ENCODE measurements at regions not wholly inside any gene's neighbourhood (a gene's known extent, or its start where the extent isn't known, plus 50 kb on each side); places are given as distances from the start of the nearest gene placed in this dataset.
"Not testable (repeated sequence)": the region's sequence is repeated elsewhere in the genome, so short reads cannot be mapped to it uniquely, and the experiment has no call there.

DNA sequence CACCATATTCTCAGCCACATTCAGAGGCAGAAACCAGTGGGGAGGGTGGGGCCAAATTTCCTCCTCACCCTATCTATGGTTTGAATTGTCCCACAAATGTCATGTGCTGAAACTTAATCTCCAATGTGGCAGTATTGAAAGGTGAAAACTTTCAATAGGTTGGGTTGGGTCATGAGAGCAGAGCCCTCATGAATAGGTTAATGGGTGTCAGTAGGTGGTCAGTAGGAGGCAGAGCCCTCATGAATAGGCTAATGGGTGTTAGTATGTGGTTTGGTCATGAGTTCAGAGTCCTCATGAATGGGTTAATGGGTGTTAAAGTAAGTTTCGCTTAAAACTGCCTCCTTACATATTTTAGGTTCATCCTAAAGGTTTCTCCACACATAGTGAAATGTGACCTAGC is 170.0 kb downstream of the FCRL5 start:
- no peak overlapping the region for H3K27ac ChIP-seq
- H3K4me1 ChIP-seq, result no peaks in the 10 kb centered on the region
- DNase-seq (no peak), ATAC-seq (no peak)
- no peaks in the 10 kb centered on the region for H3K27me3 ChIP-seq
- no peak overlapping the region for H3K4me3 ChIP-seq
- intact Hi-C loops (cut with DNase I; ENCODE audit: low total_unique reads) (no loop called here), in situ Hi-C loops (cut with MboI; ENCODE audit: low sequenced_read_pairs in 4 of 4) (no loop called here)
- no peak for TF ChIP-seq POLR2A (IDR thresholded peaks at IDR 0.05)
- TF ChIP-seq, protein P1, sequence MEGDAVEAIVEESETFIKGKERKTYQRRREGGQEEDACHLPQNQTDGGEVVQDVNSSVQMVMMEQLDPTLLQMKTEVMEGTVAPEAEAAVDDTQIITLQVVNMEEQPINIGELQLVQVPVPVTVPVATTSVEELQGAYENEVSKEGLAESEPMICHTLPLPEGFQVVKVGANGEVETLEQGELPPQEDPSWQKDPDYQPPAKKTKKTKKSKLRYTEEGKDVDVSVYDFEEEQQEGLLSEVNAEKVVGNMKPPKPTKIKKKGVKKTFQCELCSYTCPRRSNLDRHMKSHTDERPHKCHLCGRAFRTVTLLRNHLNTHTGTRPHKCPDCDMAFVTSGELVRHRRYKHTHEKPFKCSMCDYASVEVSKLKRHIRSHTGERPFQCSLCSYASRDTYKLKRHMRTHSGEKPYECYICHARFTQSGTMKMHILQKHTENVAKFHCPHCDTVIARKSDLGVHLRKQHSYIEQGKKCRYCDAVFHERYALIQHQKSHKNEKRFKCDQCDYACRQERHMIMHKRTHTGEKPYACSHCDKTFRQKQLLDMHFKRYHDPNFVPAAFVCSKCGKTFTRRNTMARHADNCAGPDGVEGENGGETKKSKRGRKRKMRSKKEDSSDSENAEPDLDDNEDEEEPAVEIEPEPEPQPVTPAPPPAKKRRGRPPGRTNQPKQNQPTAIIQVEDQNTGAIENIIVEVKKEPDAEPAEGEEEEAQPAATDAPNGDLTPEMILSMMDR (IDR thresholded peaks at IDR 0.05 in 4 of 5, conservative IDR thresholded peaks at IDR 0.05 in 1 of 5), result no peak
- no peaks in the 10 kb centered on the region for H3K9me3 ChIP-seq
- no peaks in the 10 kb centered on the region for H3K36me3 ChIP-seq

- Histone ChIP-seq H3K9me3 (no peaks in the 10 kb centered on the region), H3K27ac (no peak overlapping the region), H3K4me3 (no peak overlapping the region), H3K27me3 (peaks cover 0 to 3% (median 0%) of the 10 kb centered on the region in 3 donors), H3K4me1 (no peaks in the 10 kb centered on the region), H3K36me3 (no peaks in the 10 kb centered on the region)
- DNase-seq, result no peak
- ATAC-seq, result no peak
- no peak for TF ChIP-seq POLR2A (IDR thresholded peaks at IDR 0.05)
- TF ChIP-seq, protein P1 (IDR thresholded peaks at IDR 0.05 in 4 of 5, conservative IDR thresholded peaks at IDR 0.05 in 1 of 5), result no peak
- in situ Hi-C loops (cut with MboI; ENCODE audit: low sequenced_read_pairs in 4 of 4), result no loop called here
- intact Hi-C loops (cut with DNase I; ENCODE audit: low total_unique reads), result no loop called here
Observed at GRCh38 chr1:157380523-157380922, 171.8 kb downstream of the FCRL5 start.

DNA sequence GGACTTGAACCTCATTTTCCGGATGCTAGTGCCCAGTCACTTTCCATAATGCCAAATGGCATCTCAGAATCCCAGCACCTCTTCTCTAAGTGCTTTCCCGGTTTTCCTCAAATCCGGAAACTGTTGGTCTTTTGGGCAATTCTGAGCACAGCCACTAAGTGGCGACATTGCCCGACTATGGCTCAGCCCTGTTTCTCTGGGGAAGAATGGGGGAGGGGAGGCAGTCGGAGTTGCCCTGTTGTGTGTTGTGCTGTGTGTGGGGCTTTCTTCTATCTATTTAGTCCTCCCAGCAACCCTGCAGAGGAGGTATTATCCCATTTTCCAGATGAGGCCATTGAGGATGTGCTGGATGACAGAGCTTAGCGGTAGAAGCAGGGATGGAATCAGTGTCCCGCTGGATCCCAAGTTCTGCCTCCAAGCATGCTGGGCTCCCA is 175.0 kb downstream of the FCRL5 start:
- H3K4me3 ChIP-seq; ATAC-seq; H3K36me3 ChIP-seq; H3K9me3 ChIP-seq; DNase-seq; H3K27me3 ChIP-seq; H3K4me1 ChIP-seq; H3K27ac ChIP-seq; in situ Hi-C loops (cut with MboI; ENCODE audit: low sequenced_read_pairs in 4 of 4): not testable (repeated sequence)
- intact Hi-C loops (cut with DNase I; ENCODE audit: low total_unique reads), result loop anchor here (10.0 kb wide), 1 partner anchor 748 kb away; a partner anchor contains a TSS

- TF ChIP-seq POLR2A (IDR thresholded peaks at IDR 0.05), result no peak
- TF ChIP-seq, protein P1 (IDR thresholded peaks at IDR 0.05 in 4 of 5, conservative IDR thresholded peaks at IDR 0.05 in 1 of 5), result no peak
- intact Hi-C loops (cut with DNase I; ENCODE audit: low total_unique reads), result loop anchor here (10.0 kb wide), 1 partner anchor 748 kb away; a partner anchor contains a TSS
- DNase-seq (no peak), ATAC-seq (no peak)
- no peaks in the 10 kb centered on the region for H3K4me1 ChIP-seq
- no peak overlapping the region for H3K27ac ChIP-seq
- H3K4me3 ChIP-seq, result no peak overlapping the region
- no peaks in the 10 kb centered on the region for H3K36me3 ChIP-seq
- peaks cover 0 to 3% (median 0%) of the 10 kb centered on the region in 3 donors for H3K27me3 ChIP-seq
- H3K9me3 ChIP-seq, result no peaks in the 10 kb centered on the region
- in situ Hi-C loops (cut with MboI; ENCODE audit: low sequenced_read_pairs in 4 of 4), result no loop called here
Observed at GRCh38 chr1:157376681-157377080, 175.6 kb downstream of the FCRL5 start.

DNA sequence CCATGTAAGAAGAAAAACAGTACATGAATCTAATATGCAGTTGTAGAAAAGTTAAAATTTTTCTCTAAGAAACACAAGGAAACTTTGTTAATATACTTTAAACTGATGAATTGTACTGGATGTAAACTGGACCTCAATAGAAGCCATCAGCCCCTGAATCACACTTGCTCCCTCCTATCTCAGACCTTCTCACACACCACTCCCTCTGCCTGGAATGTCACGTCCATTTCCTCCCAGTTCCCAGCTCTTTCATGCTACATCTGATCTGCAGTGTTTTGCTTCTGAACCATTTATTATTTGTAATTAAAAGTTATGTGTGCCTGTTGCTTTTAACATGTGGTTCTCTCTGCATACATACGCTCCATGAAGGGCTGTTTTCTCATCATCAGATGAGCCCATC is 180.0 kb downstream of the FCRL5 start:
- not testable (repeated sequence) for H3K9me3 ChIP-seq, H3K27me3 ChIP-seq, H3K4me1 ChIP-seq, H3K27ac ChIP-seq, DNase-seq, ATAC-seq, H3K36me3 ChIP-seq, H3K4me3 ChIP-seq
- intact Hi-C loops (cut with DNase I; ENCODE audit: low total_unique reads), result loop anchor here (10.0 kb wide), 1 partner anchor 752 kb away; a partner anchor contains a TSS
- in situ Hi-C loops (cut with MboI; ENCODE audit: low sequenced_read_pairs in 4 of 4), result loop anchor here in 1 of 4 donors (5.0 kb wide), 1 partner anchor 115 kb away; no protein-coding TSS in a partner anchor

- ATAC-seq (no peak), DNase-seq (no peak)
- no peak overlapping the region for H3K4me3 ChIP-seq
- H3K9me3 ChIP-seq, result no peaks in the 10 kb centered on the region
- in situ Hi-C loops (cut with MboI; ENCODE audit: low sequenced_read_pairs in 4 of 4) (loop anchor here in 1 of 4 donors (5.0 kb wide), 1 partner anchor 115 kb away; no protein-coding TSS in a partner anchor), intact Hi-C loops (cut with DNase I; ENCODE audit: low total_unique reads) (loop anchor here (2.0 to 10.0 kb wide), 2 partner anchors 125 to 753 kb away; a partner anchor contains a TSS)
- H3K36me3 ChIP-seq, result no peaks in the 10 kb centered on the region
- H3K27ac ChIP-seq, result no peak overlapping the region
- H3K4me1 ChIP-seq, result no peaks in the 10 kb centered on the region
- H3K27me3 ChIP-seq, result peaks cover 0 to 2% (median 0%) of the 10 kb centered on the region in 3 donors
- no peak for TF ChIP-seq POLR2A (IDR thresholded peaks at IDR 0.05)
- TF ChIP-seq, protein P1 (IDR thresholded peaks at IDR 0.05 in 4 of 5, conservative IDR thresholded peaks at IDR 0.05 in 1 of 5), result no peak
Observed at GRCh38 chr1:157371826-157372225, 180.5 kb downstream of the FCRL5 start.

All from gastrocnemius medialis (tissue), 4 donors.